Retina (tissue), 1 donor: ENCODE measurements at regions not wholly inside any gene's neighbourhood (a gene's known extent, or its start where the extent isn't known, plus 50 kb on each side); places are given as distances from the start of the nearest gene placed in this dataset.

ENCODE experiments used
- DNase-seq: peaks from one replicate; pipeline ENCODE4 v3.0.0-alpha.2; 2016

- no peak for DNase-seq
These were observed 520.2 kb downstream of the BRD1 start for GRCh38 chr22:49307481-49307830.

DNA sequence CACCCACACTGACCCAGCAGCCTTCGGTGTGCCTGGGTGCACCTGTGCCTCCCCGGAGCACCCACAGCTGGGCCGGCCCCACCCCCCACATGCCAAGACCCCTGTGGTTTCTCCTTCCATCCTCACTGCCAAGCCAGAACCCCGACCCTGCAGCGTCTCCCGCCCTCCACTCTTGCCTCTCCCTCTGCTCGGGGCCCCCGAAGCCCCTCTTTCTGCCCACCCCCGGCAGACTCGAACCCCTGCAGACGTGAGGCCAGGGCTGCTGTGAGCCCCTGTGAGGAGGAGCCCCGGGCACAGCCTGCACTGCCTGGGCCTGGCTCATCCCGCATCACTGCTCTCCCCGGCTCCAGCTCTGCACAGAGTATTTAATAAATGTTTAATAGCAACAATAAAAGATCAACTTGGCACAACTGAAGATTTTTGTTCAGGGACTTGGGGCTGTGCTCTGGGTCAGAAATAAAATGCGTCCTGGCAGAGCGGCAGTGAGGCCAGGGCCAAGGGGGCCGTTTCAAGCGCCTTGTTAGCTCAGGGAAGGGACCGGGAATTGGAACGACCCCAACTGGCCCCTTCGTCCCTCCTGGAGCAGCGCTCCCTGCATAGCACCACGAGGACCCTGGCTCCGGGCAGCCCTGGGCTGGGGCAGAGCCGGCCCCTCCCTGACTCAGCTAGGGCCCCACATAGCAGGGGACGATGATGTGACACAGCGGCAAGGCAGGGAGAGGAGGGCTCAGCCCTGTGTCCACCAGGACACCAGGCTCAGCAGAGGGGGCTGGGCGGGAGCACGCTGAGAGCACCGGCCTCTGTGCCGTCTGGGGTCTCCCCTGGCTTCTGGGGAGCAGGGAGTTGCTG, 520.8 kb downstream of the BRD1 start:
- no peak for DNase-seq

GRCh38 chr22:49305966-49306631, 521.6 kb downstream of the BRD1 start:
- no peak for DNase-seq

- DNase-seq: peak; percentile 91
These were observed 522.3 kb downstream of the BRD1 start for GRCh38 chr22:49305214-49305965.

DNA sequence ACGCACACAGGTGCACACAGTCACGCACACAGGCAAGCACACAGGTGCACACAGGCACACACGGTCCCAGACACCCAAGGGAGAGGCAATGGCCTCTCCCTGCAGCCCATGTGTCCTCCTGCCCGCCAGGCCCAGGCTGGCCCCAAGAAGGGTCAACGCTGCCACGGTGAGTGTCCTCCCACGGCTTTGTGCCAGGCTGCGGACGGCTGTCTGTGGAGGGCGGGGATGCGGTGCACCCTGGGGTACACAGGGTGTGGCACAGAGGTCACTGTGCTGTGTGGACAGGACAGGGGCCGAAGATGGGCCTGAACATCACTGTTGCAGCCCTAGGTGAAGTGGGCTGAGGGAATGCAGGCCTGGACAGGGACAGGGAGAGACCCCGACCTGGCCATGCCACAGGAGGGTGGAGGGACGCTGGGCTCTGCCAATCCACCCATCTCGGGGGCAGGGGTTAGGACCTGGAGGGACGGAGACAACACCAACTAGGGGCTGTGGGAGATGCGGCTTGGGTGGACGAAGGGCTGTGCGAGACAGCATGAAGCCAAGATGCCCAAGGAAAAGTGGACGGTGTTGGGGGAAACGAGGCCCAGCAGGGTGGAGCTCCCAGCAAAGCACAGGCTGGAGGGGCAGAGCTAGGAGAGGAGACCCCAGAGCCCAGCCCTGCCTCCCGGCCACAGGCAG, 523.8 kb downstream of the BRD1 start:
- no peak for DNase-seq

DNA sequence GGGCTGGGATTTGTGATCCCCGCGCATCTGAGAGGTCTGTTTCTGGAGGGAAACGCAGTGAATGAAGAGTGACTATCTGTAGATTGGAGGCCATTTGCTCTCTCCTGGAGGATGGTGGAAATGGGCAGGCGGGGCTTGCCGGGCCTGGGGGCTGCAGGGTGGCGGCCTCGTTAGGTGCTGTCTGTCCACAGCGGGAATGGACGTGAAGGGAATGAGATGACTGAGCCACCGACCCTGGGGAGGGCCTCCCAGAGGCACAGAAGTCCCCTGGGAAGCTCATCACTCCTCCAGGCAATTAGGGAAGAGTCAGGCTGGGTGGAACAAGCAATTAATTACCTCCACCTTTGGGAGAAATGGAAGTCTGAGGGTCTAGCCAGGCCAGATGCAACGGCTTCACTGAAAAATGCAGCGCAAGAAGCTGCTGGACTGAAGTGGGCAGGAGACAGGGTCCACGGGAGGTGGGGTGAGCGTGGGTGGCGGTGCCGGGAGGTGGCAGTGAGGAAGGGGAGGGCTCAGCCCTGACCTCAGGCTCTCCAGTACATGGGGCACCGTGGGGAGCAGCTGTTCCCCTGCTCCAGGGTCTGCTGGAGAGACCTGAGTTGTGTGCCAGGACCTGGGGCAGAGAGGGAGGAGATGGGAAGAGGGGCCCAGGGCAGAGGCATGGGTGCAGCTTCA, 524.5 kb downstream of the BRD1 start:
- no peak for DNase-seq

DNA sequence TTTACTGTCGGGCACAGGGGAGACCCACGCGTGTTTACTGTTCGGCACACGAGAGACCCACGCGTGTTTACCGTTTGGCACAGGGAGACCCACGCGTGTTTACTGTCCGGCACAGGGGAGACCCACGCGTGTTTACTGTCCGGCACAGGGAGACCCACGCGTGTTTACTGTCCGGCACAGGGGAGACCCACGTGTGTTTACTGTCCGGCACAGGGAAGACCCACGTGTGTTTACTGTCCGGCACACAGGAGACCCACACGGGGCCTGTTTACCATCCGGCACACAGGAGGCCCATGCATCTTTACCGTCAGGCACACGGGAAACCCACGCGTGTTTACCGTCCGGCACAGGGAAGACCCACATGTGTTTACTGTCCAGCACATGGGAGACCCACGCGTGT, 525.1 kb downstream of the BRD1 start:
- DNase-seq: no peak

- DNase-seq: no peak
These were observed 525.6 kb downstream of the BRD1 start for GRCh38 chr22:49302150-49302460.

DNA sequence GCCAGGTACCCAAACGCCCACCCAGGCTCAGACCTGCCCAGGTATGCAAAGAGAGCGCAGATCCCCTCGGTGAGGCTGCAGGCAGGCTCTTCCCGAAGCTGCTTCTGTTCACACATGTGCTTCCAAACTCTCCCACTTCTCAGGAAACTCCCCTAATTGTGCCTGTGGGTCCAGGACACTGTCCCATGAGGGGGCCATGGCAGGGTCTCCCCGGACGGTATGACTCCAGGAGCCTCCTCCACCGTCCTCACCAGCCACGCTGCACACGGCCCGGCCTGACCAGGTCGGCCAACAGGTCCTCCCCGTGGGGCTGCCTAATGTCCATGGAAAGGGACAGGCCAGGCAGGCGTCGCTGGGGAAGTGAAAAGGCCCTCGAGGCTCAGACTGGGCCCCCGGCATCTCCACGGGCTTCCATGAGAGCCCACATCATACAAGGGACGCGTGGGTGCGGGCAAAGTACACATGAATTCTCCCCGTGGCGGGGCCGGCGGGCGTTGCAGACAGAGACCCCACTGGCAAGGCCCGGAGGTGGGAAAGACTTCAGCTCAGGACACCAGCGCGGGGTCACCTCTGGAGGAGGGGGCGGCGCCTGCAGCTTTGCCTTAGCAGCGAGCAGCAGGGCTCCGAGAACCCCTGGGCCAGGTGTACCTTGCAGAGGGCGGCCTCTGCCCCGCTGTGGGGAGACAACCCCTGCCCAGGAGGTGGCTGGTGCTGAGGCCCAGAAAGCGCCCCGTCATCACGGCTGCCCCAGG, 526.1 kb downstream of the BRD1 start:
- DNase-seq: no peak

DNA sequence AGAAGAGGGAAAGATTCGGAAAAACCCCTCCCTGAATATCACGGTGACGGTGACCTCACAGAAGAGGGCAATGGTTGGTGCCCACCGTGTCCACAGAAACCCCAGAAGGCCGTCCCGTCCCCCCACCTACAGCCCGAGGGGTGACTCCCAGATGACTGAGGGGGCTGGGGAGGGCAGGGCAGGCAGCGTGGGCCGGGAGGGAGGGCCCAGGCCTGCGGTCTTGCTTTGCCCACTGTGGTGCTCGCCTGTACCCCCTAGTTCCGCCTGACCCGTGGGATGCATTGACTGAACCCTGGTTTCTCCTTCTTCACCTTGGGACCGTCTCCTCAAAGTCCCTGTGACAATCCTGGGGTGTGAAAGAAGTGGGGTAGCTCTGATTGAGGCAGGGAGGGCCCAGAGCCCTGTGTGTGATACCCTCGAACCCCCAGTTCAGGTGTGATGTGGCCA, 526.7 kb downstream of the BRD1 start:
- no peak for DNase-seq

DNA sequence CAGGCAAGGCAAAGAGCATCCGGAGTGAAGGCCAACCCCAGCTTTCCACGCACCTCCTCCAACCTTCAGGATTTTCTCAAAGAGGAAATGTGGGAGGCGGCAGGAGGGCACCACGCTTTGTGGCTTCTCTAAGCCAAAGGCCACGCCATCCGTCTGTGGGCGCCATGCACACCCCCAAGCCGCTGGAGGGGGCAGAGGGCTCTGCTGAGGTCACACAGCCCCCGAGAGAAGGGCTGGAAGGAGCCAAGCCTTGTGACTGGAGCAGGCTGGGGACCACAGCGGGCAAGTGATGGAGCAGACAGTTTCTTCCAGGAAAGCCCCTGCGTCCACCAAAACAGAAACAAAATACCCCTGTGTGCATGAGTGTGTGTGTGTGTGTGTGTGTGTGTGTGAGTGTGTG, 527.4 kb downstream of the BRD1 start:
- DNase-seq: no peak

- DNase-seq: no peak
These were observed 527.8 kb downstream of the BRD1 start for GRCh38 chr22:49299821-49300231.

DNA sequence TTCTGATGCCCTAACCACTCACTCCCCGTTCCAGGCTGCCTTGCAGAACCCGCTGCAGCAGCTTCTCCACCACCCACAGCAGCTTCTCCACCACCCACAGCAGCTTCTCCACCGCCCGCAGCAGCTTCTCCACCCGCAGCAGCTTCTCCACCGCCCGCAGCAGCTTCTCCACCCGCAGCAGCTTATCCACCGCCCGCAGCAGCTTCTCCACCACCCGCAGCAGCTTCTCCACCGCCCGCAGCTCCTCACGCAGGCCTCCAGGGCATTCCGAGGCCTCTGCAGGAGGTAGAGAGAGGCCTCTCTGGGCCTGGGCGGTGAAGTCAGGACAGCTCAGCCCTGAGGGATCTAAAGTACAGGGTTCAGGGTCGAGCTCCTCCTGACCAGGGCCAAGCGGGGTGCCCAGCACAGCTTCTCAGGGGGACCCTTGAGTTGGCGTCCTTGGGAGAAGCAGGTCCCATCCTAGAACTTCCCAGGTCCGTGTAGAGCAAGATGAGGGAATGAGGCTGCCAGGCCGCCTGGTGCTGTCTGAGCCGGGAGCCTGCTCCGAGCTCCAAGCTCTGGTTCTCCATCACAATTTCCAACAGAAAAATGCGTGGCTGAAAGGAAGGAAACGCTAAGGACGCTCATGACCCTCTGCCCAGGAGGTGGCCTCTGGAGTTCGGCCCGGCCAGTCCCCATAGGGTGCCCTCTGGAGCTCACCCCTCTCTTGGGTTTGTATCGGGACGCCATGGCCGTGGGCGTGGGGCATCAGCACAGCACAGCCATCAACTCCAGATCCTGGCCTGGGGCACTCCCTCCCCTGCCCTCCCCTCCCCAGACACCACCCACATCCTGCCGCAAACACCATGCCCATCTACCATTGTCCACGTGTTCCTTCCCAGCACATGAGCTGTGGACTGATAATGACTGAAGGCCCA, 528.6 kb downstream of the BRD1 start:
- no peak for DNase-seq

GRCh38 chr22:49297871-49298721, 529.6 kb downstream of the BRD1 start:
- no peak for DNase-seq

- no peak for DNase-seq
These were observed 530.3 kb downstream of the BRD1 start for GRCh38 chr22:49297286-49297870.

- no peak for DNase-seq
These were observed 531.1 kb downstream of the BRD1 start for GRCh38 chr22:49296561-49296960.

GRCh38 chr22:49295851-49296560, 531.7 kb downstream of the BRD1 start:
- DNase-seq: no peak

- DNase-seq: no peak
These were observed 532.3 kb downstream of the BRD1 start for GRCh38 chr22:49295465-49295743.
